ENCODE measurements at regions not wholly inside any gene's neighbourhood (a gene's known extent, or its start where the extent isn't known, plus 50 kb on each side); places are given as distances from the start of the nearest gene placed in this dataset.

DNA sequence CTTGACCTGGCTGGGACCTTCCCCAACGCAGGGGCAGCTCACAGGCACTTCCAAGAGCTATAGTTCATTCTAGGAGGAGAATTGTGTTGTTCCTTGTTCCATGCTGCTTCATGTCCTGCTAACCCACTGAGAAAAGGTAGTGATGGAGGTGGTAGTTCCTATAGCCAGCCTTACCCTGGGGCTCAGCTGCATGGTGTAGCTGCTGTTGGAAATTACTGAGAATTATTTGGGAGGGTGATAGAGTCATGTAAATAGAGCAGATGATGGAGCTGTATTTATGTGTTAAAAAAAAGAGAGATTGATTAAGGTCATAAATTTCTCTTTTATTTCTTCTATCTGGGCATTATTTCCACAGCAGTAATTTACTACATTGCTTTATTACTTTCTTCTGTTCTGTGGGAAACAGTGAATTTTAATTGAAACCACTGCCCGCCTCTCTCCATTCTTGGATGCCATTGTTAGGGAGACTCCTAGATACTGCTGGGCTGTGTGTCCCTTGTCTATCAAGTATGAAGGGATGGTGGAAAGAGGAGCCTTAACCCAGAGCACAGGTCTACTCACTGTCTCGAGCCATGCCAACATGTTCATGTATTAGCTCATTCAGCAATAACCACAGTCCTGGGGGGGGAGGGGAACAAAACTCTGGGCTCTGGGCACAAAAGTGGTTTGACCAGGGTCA, 309.2 kb downstream of the FAT3 start:
- no peak for DNase-seq (ENCODE audit: low read depth in 2 of 2)

DNA sequence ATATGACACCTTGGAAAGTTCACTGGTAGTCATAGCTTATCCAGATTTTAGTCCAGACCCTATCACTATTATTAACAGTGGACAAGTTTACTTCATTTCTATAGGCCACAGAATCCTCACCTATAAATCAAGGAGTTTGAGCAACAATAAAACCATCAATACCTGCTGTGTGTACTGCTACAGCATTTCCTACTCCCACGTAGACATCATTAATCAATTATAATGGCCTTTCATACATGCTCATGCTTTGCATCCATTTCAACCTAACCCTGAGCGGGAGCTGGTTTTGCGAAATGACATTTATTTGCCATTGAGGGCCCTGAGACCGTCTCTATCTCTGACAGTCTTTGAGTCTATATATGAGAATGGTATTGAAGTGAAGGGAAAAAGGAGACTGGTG, 312.3 kb downstream of the FAT3 start:
- DNase-seq (ENCODE audit: low read depth in 2 of 2), result no peak

DNA sequence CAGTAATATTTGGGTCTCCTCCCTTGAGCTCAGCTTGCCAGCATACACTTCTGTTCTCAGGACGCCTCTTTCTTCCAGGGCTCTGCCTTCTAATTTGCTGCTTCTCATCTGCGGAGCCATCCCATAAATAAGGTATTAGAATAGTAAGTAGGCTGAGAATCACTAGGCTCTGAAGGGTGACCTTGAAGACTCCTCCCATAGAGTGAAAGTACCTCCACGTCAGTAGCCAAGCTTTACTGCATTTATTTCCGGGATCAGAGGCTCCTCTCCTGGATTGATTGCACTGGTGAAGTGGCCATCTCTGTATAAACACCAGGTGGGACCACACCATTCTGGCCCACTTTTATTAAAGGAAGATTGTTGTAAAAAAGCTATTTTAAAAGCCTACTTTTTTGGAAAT, 315.5 kb downstream of the FAT3 start:
- DNase-seq (ENCODE audit: low read depth in 2 of 2), result no peak

DNA sequence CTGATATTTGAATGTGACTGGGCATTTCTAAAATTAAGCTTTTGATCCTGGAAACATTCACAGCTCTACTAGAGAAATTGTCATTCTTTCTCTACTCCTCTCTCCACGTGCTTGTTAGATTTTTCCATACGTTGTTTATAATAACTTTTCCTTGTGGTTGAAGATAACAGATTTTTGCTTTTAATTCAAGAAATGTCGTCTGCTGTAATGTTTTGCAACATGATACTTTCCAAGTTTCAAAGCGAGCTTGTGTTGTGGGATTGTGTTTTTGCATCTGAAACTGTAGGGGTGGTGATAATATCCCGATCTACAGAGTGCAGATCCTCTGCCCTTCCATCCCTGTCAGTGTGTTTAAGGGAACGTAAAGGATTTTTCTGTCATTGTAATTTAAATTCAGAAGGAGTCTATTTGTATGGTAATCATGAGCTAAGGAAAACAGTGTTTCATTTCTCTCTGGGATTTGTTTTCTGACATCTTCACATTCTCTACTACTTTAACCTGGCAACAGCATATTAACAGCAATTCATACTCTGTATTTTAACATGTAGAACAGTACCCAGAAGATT, 321.4 kb downstream of the FAT3 start:
- no peak for DNase-seq (ENCODE audit: low read depth in 2 of 2)

DNA sequence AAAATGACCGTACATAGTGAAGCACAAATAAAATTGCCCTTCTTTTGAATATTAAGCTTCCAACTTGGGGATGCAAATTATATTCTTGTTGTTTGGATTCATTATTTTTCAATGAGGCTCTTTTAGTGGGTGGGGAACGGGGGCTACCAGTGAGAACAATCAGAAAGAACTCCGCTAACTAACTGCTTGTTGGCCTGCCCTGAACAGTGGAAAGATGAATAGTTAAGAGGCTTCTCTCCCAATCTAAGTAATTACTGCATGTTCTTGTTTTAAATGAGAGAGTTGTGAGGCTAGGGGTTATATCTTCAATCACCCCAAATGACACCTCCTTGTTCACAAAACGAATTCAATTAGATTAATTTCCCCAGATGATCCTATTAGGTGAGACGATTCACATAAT, 322.0 kb downstream of the FAT3 start:
- no peak for DNase-seq (ENCODE audit: low read depth in 2 of 2)

DNA sequence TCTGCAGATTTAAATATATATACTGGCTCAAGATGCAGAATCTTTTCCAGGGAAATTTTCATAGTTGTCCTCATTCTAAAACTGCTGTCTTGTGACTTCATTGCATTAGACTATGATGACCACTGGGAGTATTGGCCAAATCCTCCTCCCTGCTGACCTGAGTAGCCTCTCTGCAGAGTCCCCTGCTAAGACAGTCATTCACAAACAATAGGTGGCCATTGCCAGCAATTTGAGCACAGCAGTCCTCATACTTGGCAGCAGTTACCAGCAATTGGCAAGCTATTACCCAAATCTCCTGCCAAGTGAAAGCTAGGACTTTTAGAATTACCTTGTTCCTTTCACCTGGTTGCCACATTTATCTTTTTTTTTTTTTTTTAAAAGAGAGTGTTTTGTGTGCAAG, 325.8 kb downstream of the FAT3 start:
- no peak for DNase-seq (ENCODE audit: low read depth in 2 of 2)

DNA sequence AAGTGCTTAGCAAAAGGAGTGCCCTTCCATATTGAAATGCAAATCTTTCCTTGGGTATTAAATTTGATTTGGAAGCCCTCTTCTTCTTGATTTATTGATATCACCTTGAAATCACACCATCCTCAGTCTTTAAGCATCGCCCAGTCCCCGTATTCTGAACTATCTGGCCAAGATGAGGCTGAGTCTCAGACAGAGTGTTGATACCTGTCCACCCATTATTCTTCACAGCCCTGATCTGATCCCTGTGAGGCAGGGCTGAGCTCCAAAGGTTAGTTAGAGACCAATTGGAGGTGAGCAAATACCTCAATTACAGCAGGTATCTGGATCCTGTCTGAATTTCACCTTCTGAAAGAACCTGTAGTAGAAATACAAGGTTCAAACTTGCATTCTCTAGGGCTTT, 326.3 kb downstream of the FAT3 start:
- no peak for DNase-seq (ENCODE audit: low read depth in 2 of 2)

DNA sequence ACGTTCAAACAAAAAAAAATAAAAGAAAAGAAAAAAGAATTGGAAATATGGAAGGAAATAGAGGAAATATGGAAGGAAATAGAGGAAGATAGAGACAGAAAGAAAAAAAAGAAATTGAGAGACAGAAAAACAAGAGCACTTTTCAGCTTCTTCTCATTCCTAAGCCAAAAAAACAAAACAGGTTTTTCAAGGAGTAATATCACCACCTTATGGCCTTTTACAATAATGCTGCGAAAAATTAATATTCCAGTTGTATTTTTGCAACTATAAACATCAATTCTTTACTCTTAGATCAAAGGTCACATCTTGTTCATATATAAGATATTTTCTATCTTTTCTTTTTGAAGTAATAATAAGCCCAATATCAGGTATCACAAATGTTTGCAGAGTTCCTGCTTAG, 328.3 kb downstream of the FAT3 start:
- DNase-seq (ENCODE audit: low read depth in 2 of 2), result no peak

DNA sequence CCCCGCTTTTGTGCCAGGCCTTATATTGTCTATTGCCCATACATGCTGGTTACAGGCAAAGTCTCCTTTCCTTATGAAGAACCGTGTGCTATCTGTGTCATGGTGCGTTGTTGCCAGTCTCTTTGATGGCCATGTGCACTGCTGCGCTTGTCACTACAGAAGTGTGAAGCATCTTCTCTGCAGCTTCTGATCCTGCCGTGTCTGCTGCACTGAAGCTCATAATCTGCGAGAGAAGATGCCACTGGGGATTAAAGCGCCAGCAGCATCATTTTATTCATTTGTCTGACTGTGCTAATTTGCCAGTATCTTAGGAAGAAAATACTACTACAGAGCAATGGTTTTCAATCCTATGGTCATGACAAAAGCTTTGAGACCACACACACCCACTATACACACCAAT, 330.1 kb downstream of the FAT3 start:
- DNase-seq (ENCODE audit: low read depth in 2 of 2), result no peak

DNA sequence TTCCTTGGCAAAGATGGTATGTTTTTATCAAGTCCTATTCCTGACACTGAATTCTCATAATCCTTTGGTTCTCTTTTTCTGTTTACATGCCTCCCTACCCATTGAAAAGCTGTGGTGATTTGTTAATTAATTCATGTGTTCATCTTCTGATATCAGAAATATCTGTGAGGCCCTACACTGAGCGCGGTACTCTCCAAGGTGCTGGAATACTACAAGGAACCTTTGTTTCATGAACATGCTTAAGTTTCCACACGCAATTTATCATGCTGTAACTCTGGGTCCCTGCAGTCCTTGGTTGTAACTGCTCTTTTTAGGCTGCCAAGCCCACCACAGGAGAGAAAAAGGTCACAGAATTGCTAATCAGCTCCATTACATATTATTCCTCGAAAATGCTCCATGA, 331.8 kb downstream of the FAT3 start:
- no peak for DNase-seq (ENCODE audit: low read depth in 2 of 2)

DNA sequence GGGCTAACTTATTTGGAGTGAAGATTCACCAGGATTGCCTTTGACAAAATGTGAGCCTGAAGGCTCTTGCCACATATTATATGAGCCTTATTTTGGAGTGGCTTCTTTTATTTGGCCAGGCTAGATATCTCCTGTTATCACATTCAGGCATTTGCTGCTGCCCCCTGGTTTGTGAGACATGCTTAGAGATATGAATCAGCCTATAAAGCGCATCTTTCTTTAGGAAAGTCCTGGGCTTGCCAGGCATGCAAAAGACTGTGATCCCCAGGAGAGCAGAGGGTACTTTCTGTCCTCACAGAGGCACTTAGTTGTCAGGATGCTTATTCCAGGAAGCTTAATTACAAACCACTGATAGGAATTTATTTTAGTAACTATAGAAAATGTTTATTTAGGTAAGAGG, 333.3 kb downstream of the FAT3 start:
- DNase-seq (ENCODE audit: low read depth in 2 of 2), result no peak

DNA sequence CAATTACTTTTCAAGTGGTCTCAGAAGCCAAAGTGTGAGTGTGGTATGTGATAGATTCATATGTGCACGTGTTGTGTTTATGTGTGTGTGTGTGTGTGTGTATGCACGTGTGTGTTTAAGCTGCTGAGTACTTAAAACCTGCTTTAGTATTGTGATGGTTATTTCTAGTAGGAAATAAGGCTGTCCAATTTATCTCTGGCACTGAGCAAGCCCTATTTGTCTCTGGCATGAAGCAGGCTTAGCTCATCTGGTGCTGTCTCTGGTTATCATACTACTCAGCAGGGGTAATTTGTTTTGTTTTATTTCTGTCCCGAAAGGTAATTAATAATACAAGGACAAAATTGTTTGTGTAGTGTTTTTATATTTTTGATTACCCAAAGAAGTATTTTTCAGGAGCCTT, 333.7 kb downstream of the FAT3 start:
- DNase-seq (ENCODE audit: low read depth in 2 of 2), result no peak

DNA sequence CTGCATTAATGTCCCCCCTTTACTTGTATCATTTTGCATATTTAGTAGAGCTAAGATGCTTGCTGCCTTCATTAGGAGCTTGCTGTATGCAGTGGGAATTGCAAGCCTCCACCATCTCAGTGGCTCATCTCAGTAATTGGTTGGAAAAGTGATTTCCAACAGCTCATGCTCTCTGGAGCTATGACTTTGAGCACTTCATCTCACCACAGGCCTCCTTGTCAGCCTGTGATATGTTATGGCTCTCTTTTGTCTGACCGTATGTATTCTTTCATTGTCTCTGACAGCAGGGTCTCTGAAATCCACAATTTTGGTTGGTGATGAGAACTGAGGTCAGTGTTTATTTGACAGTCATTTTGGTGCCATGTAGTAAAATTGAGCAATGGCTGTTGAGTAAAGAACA, 345.1 kb downstream of the FAT3 start:
- no peak for DNase-seq (ENCODE audit: low read depth in 2 of 2)

DNA sequence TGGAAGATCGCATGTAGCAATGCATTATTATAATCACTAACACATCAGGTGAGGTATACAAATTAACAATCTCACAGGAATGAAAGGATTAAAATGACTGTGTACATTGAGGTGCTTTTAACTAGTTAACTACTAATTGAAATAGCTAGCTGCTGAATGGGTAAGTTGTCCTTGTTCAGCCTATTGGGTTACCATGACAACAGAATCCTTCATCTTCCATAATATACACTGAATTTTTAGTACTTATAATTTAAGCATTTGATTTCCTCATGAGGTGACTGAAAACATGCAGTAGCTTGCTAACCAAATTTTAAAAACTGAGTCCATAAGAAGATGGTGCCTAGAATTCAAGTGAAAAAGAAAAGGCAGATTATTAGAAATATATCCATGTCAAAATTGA, 347.9 kb downstream of the FAT3 start:
- no peak for DNase-seq (ENCODE audit: low read depth in 2 of 2)

DNA sequence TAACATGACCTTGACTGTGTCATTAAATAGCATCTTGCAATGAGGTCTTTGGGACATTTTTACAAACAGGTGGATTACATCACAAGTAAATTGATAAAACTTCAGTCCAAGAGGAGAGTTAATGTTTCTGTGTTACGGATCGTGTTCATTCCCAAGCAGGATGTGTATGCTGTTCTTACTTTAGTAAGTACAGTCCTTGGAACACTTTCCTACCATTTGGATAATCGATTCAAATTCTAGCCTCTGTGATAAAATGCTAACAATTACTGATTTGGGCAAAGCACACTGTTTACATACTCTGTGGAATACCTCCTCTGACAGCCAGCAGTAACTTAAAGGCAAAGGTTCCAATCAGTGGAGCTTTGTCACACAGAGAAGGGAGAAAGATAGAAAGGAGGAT, 351.7 kb downstream of the FAT3 start:
- no peak for DNase-seq (ENCODE audit: low read depth in 2 of 2)

DNA sequence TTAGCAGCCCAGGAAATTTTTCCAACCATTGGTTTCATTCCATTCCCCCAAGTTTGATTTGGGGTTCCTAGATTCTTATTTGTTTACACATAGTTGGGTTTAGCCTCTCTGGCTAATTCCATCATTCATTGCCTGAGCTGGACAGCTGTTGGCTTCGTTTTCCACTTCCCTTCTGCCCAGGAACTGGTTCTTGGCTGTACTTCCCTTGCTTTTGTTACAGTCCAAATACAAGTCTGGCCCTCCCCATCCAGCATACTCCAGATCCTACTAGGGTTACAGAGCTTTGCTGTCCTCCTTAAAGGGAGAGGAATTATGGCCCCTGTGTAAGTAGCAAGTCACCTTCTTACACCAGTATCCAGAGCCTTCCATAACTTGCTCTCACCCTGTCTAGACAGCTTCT, 356.3 kb downstream of the FAT3 start:
- DNase-seq (ENCODE audit: low read depth in 2 of 2), result no peak

DNA sequence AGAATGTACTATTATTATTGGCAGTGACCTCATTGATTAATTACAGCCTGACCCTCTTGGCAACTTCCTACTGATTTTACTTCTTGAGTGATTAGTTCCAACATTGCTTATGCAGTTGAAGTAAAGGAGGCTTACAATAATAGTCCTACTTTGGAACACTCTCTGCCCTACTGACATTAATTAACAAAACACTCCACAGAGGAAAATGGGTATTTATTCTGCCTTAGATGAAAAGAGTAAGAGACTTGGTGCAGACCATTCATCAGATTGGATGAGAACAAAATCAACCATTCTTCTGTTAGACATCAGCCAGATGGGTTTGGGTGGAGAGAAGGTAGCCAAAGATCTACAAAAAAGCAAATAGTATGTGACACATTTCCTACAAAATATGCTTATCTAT, 363.8 kb downstream of the FAT3 start:
- DNase-seq (ENCODE audit: low read depth in 2 of 2), result no peak

DNA sequence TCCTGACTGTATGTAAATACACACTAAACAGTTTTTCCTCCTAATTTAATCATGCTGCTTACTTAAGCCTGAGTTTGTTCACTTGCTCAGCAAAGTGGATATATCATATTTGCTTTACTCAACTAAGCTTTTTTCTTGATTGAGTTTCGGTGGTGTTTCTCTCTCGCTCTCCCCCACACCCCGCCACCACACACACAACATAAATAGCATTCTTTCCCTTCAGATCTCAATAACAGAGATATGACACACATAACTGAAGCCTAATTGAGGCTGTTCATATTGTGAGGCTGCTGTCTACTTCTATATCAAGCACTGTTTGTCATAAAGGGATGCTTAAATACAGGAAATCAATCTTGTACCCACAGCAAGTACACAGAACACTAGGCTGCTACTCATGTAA, 364.9 kb downstream of the FAT3 start:
- no peak for DNase-seq (ENCODE audit: low read depth in 2 of 2)

DNA sequence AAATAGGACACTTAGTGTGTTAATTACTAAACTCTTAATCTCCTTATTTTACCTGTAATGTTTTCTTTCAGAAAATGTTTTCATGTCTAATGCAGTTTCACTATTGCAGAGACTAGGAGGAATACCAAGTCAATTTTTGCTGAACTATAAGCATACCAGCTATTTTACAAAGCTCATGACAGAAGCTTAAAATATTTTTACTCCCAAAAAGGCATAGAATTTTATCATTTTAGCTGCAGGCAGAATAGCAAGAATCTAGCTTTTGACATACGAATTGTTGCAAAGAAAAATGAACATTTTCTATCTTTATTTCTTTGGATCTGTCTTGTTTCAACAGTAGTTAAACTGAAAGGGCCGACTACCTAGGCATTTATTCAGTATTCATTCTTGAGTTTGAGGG, 366.9 kb downstream of the FAT3 start:
- DNase-seq (ENCODE audit: low read depth in 2 of 2), result no peak

DNA sequence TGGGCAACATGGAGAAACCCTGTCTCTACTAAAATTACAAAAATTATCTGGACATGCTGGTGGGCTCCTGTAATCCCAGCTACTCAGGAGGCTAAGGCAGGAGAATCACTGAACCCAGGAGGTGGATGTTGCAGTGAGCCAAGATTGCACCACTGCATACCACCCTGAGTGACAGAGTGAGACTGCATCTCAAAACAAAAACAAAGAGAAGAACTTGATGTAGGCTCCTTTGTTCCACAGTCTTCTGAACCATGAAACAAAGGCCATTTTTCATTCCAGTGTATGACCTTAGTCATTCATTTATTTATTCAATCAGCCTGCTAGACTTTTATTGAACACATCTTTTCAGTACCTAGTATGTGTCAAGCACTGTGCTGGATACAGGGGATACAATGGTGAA, 369.6 kb downstream of the FAT3 start:
- DNase-seq (ENCODE audit: low read depth in 2 of 2), result no peak

DNA sequence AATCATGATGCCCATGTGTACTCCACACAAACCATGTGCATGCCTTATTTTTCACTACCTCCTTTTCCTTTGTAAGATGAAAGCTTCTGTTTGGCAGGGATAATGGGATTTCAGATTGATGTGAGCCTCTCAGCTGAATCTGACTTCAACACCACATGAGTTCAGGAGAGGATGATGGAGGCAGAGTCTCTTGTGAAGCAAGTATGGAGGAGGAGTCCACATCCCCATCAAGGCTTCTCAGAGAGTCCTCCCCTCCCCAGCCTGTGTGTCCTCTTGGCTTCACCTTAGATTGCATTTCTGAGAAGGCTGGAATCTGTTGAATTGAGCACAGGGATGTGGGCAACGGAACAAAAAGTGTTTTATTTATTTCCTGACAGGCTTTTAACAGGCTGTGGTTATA, 370.4 kb downstream of the FAT3 start:
- no peak for DNase-seq (ENCODE audit: low read depth in 2 of 2)

DNA sequence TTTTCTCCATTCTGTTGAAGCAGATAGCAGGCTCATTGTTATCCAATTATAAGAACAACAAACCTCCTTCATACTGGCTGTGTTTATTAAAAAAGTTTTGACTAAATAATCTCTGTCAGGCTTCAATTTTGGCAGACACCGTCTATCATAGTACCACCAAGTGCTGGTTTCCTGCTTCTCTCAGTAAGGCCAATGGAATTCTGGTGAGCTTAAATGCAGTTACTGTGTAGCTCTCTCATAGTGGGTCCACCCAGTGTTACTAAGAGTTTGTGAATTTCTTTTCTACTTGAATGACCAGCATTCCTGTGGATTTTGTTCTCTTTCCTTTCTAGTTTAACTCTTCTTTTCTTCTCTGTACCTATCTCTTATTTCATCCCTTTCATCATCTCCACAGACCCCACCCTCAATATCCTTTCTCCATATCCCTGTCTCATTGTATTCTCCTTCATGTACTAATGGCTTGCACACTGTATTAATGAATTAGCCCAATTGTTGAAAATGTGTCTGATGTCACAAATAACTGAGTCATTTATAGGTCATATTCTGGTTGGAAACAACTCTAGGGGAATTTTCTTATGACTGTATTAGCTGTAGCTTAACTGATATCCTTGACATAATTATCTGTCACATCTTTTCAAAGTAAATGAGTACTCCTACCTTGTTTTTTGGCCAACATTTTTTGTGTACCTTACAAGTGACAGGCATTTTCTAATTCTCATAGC, 372.1 kb downstream of the FAT3 start:
- DNase-seq (ENCODE audit: low read depth in 2 of 2), result no peak

DNA sequence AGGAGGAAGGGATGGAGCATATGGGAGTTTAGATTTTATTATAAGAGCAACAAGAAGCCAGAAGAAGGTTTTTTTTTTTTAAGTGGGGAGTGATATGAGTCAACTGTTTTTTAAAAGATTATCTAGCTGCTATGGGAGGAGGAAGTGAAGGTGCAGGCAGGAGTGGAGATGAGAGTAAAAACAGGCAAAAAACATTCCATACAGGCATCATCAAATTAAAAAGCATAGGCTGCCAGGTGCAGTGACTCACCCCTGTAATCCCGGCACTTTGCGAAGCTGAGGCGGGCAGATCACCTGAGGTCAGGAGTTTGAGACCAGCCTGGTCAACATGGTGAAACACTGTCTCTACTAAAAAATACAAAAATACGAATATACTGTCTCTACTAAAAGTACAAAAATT, 368.4 kb upstream of the MTNR1B start:
- DNase-seq (ENCODE audit: low read depth in 2 of 2), result no peak
